NCI-H446 (cell line): ENCODE measurements at regions not wholly inside any gene's neighbourhood (a gene's known extent, or its start where the extent isn't known, plus 50 kb on each side); places are given as distances from the start of the nearest gene placed in this dataset.
"Not testable (repeated sequence)": the region's sequence is repeated elsewhere in the genome, so short reads cannot be mapped to it uniquely, and the experiment has no call there.

Source experiments
- DNase-seq, 2 experiments: peaks; one replicate each; lab custom pipeline; 2025; lab: John Stamatoyannopoulos, UW

DNA sequence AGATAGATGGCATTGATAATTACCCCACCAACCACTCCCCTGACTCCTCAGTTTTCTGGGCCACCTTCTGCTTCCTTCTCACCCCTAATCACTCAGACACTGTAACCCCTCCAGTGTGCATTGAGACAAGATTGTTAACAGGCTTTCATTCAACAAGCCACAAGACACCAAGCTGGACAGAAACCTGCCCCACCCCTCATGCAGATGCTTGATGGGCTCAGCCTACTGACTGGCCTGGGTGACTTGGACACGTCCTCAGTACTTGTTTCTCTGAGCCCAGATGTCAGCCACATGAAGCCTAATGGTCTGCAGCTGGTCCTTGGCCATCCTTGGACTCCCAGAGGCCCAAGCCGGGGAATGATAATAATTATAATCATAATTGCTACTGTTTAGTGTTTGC lies 71.4 kb upstream of the SMIM23 start:
- no peak for DNase-seq

- no peak for DNase-seq
These were observed 70.8 kb upstream of the SMIM23 start for GRCh38 chr5:171714851-171715250.

DNA sequence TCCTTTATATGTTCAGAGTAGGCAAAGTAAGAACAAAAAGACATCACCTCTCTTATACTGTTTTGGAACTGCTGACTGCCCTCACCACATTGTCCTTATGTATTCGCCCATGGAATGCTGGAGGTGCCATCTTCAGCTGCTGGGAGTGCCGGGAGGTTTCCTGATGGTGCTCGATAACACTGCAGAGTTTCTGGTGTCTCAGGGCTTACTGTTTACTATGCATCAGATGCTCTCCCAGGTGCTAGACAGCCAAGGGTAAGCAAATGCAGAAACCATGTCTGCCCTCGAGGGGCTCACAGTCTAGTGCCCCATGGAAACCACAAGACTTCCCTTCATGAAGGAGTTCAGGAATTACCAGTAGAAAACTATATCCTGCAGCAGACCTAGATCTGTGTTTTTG lies 70.1 kb upstream of the SMIM23 start:
- no peak for DNase-seq

DNA sequence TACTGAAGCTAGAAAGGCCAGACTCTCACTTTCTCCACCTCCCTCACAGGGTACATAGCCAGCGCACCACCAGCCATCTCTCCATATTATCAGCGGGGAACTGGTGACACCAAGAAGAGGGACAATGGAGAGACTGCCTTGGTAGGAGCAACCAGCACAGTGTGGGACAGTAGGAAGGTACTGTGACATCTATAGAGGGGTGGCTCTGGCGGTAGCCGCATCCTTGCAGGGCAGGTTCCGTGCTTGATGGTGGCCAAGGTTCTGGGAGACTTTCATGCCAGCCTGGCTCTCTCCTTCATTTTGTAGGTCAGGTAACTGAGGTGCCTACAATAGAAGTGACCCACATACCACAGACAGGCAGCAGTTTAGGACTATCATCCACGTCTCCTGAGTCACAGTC lies 65.5 kb upstream of the SMIM23 start:
- no peak for DNase-seq

- no peak for DNase-seq
These were observed 64.2 kb upstream of the SMIM23 start for GRCh38 chr5:171721464-171721863.

GRCh38 chr5:171724468-171725204 lies 61.0 kb upstream of the SMIM23 start:
- DNase-seq: no peak

DNA sequence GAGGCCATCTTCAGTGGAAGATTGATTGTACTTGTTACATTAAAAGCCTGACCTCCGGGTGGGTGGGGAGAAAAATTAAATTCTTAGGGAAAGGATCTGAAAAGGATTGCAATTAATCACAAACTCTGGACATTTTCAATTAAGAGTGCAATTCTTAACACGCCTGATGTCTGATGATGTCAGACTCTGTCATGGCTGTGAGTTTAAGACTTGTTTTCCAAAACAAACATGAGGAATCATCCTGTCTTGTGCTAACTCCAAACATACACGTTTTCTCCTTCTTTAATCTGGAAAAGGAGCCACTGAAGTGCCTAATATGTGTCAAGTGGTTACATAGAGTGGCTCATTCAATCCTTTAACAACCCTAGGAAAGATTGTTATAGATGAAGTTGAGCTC lies 60.4 kb upstream of the SMIM23 start:
- no peak for DNase-seq

GRCh38 chr5:171726819-171727218 lies 58.8 kb upstream of the SMIM23 start:
- not testable (repeated sequence) for DNase-seq

DNA sequence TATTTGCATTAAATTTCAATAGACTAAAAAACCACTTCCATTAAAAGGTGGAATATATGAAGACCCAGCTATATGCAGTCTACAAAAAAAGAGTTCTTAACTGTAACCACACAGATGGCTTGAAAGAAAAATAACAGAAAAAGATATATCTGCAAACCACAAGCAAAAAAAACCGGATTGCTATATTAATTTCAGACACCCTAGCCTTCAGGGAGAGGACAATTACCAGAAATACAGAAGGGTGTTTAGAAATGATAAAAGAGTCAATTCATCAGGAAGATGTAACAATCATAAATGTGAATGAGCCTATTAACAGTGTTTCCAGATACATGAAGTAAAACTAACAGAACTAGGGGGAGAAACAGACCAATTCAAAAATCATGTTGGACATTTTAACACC lies 56.9 kb upstream of the SMIM23 start:
- DNase-seq: no peak
